HepG2 (cell line): ENCODE measurements at regions not wholly inside any gene's neighbourhood (a gene's known extent, or its start where the extent isn't known, plus 50 kb on each side); places are given as distances from the start of the nearest gene placed in this dataset.

Experiments used
- ATAC-seq: fragments of 200-7000 bp; cut with Tn5 transposase; 3 replicates; pipeline ENCODE4 v1.9.1; 2020; ENCODE audit warnings: mild to moderate bottlenecking, moderate library complexity
- BruUV-seq: library from RNA; stranded (reverse); fragments of 400-500 nt; replicated peaks from 2 replicates; lab custom pipeline; 2021; lab: Mats Ljungman, UMichigan
- CTCF ChIA-PET: fragments of 300-600 bp; formaldehyde crosslinking; extraction: SDS; loops from one replicate; lab custom pipeline; 2021; ENCODE audit warnings: low total read pairs, inconsistent platforms, low intra/inter-chr PET ratio; lab: Yijun Ruan, JAX
- POLR2A ChIA-PET: fragments of 350-600 bp; sonication (Branson Sonifier 250); formaldehyde crosslinking; loops from one replicate; lab custom pipeline; 2020; ENCODE audit warnings: antibody characterized with exemption, inconsistent platforms; lab: Yijun Ruan, JAX
- DNase-seq: peaks from one replicate; pipeline ENCODE4 v3.0.0-alpha.2; 2015; ENCODE audit warnings: low spot score
- FAIRE-seq: peaks from 3 replicates; lab custom pipeline; 2011; peaks lifted over from hg19 to GRCh38; lab: Jason Lieb, UNC
- H2AFZ ChIP-seq: one replicate; pipeline ENCODE4 v1.6.1; 2011; ENCODE audit warnings: low read length, inconsistent platforms
- H3K27ac ChIP-seq: fragments of 300-600 bp; 3 replicates; pipeline ENCODE4 v1.8.0; 2011; ENCODE audit warnings: mixed run types, mild to moderate bottlenecking, mixed read lengths, low read length, inconsistent platforms; ENCODE audit not compliant: insufficient read depth; ENCODE audit errors: extremely low read length
- H3K27me3 ChIP-seq, 2 experiments: fragments of 200-600 bp in 1 of 2; 2 replicates in 1 of 2; 3 replicates in 1 of 2; pipeline versions ENCODE4 v1.6.0 to v1.8.0; 2011; ENCODE audit warnings: low read length in 2 of 2, mild to moderate bottlenecking in 2 of 2, moderate library complexity in 2 of 2, inconsistent platforms in 1 of 2; ENCODE audit not compliant: insufficient read depth in 2 of 2, control insufficient read depth in 1 of 2
- H3K36me3 ChIP-seq, 2 experiments: fragments of 200-600 bp in 1 of 2; replicated peaks in 1 of 2; 2 replicates in 1 of 2; 3 replicates in 1 of 2; pipeline versions ENCODE4 v1.5.1 to v1.8.0; 2011; ENCODE audit warnings: low read length in 2 of 2, inconsistent platforms in 1 of 2; ENCODE audit not compliant: insufficient read depth in 2 of 2, control insufficient read depth in 1 of 2
- H3K4me1 ChIP-seq: 2 replicates; pipeline ENCODE4 v1.5.1; 2012; ENCODE audit warnings: low read length, inconsistent platforms; ENCODE audit not compliant: insufficient read depth
- H3K4me2 ChIP-seq: 2 replicates; pipeline ENCODE4 v1.6.0; 2011; ENCODE audit warnings: low read depth, low read length, inconsistent platforms
- H3K4me3 ChIP-seq, 3 experiments: fragments of 200-600 bp in 1 of 3; sonication (generic), shearing (Covaris generic) in 1 of 3; replicated peaks in 1 of 3; 2 replicates each; pipeline ENCODE4 v1.5.1; 2011 to 2016; ENCODE audit warnings: low read length in 3 of 3, inconsistent platforms in 2 of 3, low read depth in 2 of 3, mild to moderate bottlenecking in 2 of 3, control low read depth in 1 of 3, mixed read lengths in 1 of 3; ENCODE audit not compliant: insufficient read depth in 1 of 3
- H3K79me2 ChIP-seq: one replicate; pipeline ENCODE4 v1.6.1; 2011; ENCODE audit warnings: low read length, inconsistent platforms; ENCODE audit not compliant: insufficient read depth
- H3K9ac ChIP-seq: 2 replicates; pipeline ENCODE4 v1.6.0; 2011; ENCODE audit warnings: mild to moderate bottlenecking, low read depth, low read length, inconsistent platforms; ENCODE audit not compliant: insufficient read depth
- H3K9me3 ChIP-seq: 2 replicates; pipeline ENCODE4 v1.5.1; 2012; ENCODE audit warnings: mild to moderate bottlenecking, low read length
- H4K20me1 ChIP-seq: 2 replicates; pipeline ENCODE4 v1.6.0; 2011; ENCODE audit warnings: inconsistent platforms, mild to moderate bottlenecking, low read length, moderate library complexity; ENCODE audit not compliant: insufficient read depth
- ATF4 ChIP-seq, 2 experiments: fragments of 450-650 bp in 1 of 2; sonication (generic) in 1 of 2; formaldehyde crosslinking; IDR thresholded peaks; 2 replicates each; pipeline versions ENCODE4 v1.5.0 to v1.8.0; 2020 to 2022; ENCODE audit warnings: mild to moderate bottlenecking in 1 of 2, missing genetic modification reagents in 1 of 2
- GATA4 ChIP-seq: sonication (generic); IDR thresholded peaks from 2 replicates; pipeline ENCODE4 v1.6.1; 2016; ENCODE audit warnings: antibody characterized with exemption, low read depth, borderline replicate concordance
- PAXIP1 ChIP-seq: sonication (generic); formaldehyde crosslinking; conservative IDR thresholded peaks from 2 replicates; pipeline ENCODE4 v1.4.0; 2020; ENCODE audit warnings: mild to moderate bottlenecking, missing genetic modification reagents, moderate library complexity
- SNAI1 ChIP-seq: sonication (generic); formaldehyde crosslinking; IDR thresholded peaks from 2 replicates; pipeline ENCODE4 v1.5.0; 2020; ENCODE audit warnings: mild to moderate bottlenecking, missing genetic modification reagents, borderline replicate concordance
- ZBED4 ChIP-seq: sonication (generic); formaldehyde crosslinking; IDR thresholded peaks from 2 replicates; pipeline ENCODE4 v1.4.0; 2020; ENCODE audit warnings: missing genetic modification reagents, borderline replicate concordance
- ZMYM2 ChIP-seq: sonication (generic); formaldehyde crosslinking; IDR thresholded peaks from 2 replicates; pipeline ENCODE4 v1.8.0; 2022; ENCODE audit warnings: mild to moderate bottlenecking, missing genetic modification reagents
- ZNF605 ChIP-seq: sonication (generic); formaldehyde crosslinking; IDR thresholded peaks from 2 replicates; pipeline ENCODE4 v1.8.0; 2022; ENCODE audit warnings: mild to moderate bottlenecking, missing genetic modification reagents
- ZNF678 ChIP-seq: sonication (generic); formaldehyde crosslinking; IDR thresholded peaks from 2 replicates; pipeline ENCODE4 v1.4.0; 2020; ENCODE audit warnings: mild to moderate bottlenecking, missing genetic modification reagents
- WGBS: methylation state at CpG from one replicate; pipeline ENCODE4 v1.1.6; 2017; ENCODE audit warnings: low lambda C conversion rate; 5-methylcytosine and 5-hydroxymethylcytosine counted together
- in situ Hi-C: cut with HindIII; loops from 2 replicates; pipeline ENCODE4 v1.10.0; 2017; ENCODE audit warnings: low pct_unique_long_range_greater_than_20kb; ENCODE audit not compliant: extremely low pct_ligation_motif_present
- intact Hi-C: fragments of 100-400 bp; cut with micrococcal nuclease; formaldehyde crosslinking; loops from one replicate; pipeline ENCODE4 v1.10.0; 2022; ENCODE audit not compliant: unreplicated experiment

GRCh38 chr4:3864742-3865721 is 98.8 kb downstream of the ADRA2C start (continued):
- TF ChIP-seq ZNF678 (CRISPR knock-in tag) (no peak), ATF4 (CRISPR knock-in tag; IDR thresholded peaks at IDR 0.05) (no peak), GATA4 (no peak), ZMYM2 (CRISPR knock-in tag) (no peak), SNAI1 (CRISPR knock-in tag) (no peak)

- no peak overlapping the region for H3K4me2 ChIP-seq
- H3K79me2 ChIP-seq: no peaks in the 10 kb centered on the region
- FAIRE-seq (no peak), ATAC-seq (no peak), DNase-seq (no peak)
- no TSS peak for BruUV-seq
- H3K4me1 ChIP-seq: peaks cover 33% of the 10 kb centered on the region
- ChIA-PET POLR2A (no interaction called here), CTCF (no interaction called here)
- no peak overlapping the region; a peak in 1 of 6 replicates for H3K4me3 ChIP-seq
- H3K9ac ChIP-seq: no peak overlapping the region
- in situ Hi-C loops: no loop called here
- H3K27ac ChIP-seq: no peak overlapping the region
- no peaks in the 10 kb centered on the region for H3K36me3 ChIP-seq
- no peak overlapping the region for H2AFZ ChIP-seq
- 18% methylated on average over 21 of the region's 24 CpGs for WGBS
- intact Hi-C loops: no loop called here
- no peak for TF ChIP-seq ZBED4 (CRISPR knock-in tag)
- TF ChIP-seq ZNF605: no peak
- TF ChIP-seq PAXIP1 (CRISPR knock-in tag): no peak
- H4K20me1 ChIP-seq: no peaks in the 10 kb centered on the region
- peaks cover 3 to 72% of the 10 kb centered on the region in 2 experiments for H3K27me3 ChIP-seq
- no peaks in the 10 kb centered on the region for H3K9me3 ChIP-seq
Measured at GRCh38 chr4:3865986-3866812, 100.0 kb downstream of the ADRA2C start.
